ENCODE measurements at regions not wholly inside any gene's neighbourhood (a gene's known extent, or its start where the extent isn't known, plus 50 kb on each side); places are given as distances from the start of the nearest gene placed in this dataset.

- no peak for DNase-seq
These were observed 76.6 kb upstream of the CST7 start for GRCh38 chr20:24872291-24873024.

- no peak for DNase-seq
These were observed 75.9 kb upstream of the CST7 start for GRCh38 chr20:24873025-24873620.

- DNase-seq, result no peak
These were observed 74.0 kb upstream of the CST7 start for GRCh38 chr20:24875078-24875477.

GRCh38 chr20:24877652-24878051 is 71.4 kb upstream of the CST7 start:
- no peak for DNase-seq

DNA sequence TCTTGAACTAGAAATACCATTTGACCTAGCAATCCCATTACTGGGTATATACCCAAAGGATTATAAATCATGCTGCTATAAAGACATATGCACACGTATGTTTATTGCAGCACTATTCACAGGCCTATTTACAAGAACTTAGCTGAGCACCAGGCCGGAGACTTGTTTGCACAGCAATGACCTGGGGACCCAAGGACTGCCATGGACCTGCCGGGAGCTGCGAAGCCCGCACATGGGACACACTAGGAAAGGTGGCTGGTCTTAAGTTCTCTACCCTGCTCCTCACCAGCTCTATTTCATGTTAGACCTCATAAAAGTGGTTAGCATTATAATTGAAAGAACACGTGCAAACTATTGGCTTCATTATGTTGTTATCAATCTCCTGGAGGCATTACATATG is 70.4 kb upstream of the CST7 start:
- no peak for DNase-seq

- no peak for DNase-seq
These were observed 69.2 kb upstream of the CST7 start for GRCh38 chr20:24879875-24880274.

- no peak for DNase-seq
These were observed 68.7 kb upstream of the CST7 start for GRCh38 chr20:24880356-24880755.

GRCh38 chr20:24890286-24890685 is 58.8 kb upstream of the CST7 start:
- no peak for DNase-seq

GRCh38 chr20:24891546-24892393 is 57.3 kb upstream of the CST7 start:
- DNase-seq, result no peak

- no peak for DNase-seq
These were observed 56.5 kb upstream of the CST7 start for GRCh38 chr20:24892522-24892921.

- no peak for DNase-seq
These were observed 56.1 kb upstream of the CST7 start for GRCh38 chr20:24892931-24893330.

DNA sequence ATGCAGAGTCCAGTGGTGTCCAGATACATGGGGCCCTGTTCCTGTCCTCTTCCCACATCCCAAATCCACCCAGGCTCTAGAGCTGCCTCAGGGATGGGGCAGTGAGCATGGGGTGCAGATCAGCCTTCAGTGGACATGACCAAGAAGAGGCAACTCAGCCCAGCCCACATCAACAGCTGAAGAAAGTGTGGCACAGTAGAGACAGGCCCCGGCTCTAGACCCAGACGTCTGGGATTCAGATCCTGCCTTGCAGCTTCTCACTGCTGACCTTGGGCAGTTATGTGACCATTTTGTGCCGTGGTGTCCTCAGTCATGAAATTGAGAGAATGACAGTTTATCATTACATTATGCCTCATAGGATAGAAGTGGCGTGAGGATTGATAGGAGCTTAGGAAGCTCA is 54.6 kb upstream of the CST7 start:
- DNase-seq, result no peak

DNA sequence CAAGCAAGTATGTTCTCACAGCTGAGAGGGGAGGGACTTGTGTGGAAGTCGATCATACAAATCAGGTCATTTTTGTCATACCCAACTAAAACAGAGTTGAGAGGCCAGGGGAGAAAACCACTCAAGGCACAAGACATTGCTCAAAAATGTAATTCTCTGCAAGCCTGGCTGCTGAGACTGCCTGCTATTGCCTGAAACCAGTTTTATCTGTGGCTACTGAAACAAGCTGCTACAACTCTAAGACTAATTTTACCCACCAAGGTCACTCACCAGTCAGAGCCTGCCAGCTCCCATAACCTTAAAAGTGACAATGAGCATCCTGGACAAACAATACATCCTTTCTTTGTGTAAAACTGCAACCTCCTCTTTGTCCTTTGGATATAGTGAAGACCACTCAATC is 54.1 kb upstream of the CST7 start:
- DNase-seq, result no peak

- no peak for DNase-seq
These were observed 53.6 kb upstream of the CST7 start for GRCh38 chr20:24895431-24895830.

GRCh38 chr20:24895898-24896658 is 53.0 kb upstream of the CST7 start:
- no peak for DNase-seq

GRCh38 chr20:24896984-24897383 is 52.1 kb upstream of the CST7 start:
- DNase-seq, result no peak

DNA sequence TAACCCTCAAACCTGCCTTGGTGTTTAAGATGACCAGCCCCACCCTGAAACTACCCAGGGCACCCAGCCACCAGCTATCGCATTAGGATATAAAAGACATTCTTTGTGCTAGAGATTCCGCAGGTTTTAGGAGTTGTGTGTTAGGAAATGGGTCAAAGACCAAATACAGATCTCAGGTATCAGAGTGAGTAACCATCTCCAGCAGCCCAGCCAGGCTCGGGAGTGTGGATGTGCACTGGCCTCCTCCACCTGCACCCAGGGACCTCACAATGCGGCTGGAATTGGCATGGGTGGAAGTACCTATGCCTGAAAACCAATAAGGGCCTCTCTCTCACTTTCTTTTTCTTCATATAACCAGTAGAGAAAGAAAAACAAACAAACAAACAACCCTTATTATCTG is 51.1 kb upstream of the CST7 start:
- no peak for DNase-seq

- DNase-seq, result no peak
These were observed 49.9 kb upstream of the CST7 start for GRCh38 chr20:24899153-24899552.
